ENCODE measurements at regions not wholly inside any gene's neighbourhood (a gene's known extent, or its start where the extent isn't known, plus 50 kb on each side); places are given as distances from the start of the nearest gene placed in this dataset.

DNA sequence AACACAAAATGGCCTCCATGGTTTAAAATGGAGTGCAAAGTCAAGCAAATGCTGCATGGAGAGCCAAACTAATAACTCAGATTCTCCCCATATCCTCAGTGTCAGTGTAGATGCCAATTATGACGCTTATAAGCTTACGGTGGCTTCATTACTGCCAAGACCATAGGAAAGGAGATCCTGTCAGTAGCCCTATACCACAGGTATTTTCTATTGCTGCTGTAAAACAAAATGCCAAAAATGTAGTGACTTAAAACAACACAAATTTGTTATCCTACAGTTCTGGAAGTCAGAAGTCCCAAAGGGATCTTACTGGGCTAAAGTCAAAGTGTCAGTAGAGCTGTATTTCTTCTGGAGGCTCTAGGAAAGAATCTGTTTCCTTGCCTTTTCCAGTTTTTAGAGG lies 149.8 kb upstream of the GBE1 start:
- TF ChIP-seq, protein P1, sequence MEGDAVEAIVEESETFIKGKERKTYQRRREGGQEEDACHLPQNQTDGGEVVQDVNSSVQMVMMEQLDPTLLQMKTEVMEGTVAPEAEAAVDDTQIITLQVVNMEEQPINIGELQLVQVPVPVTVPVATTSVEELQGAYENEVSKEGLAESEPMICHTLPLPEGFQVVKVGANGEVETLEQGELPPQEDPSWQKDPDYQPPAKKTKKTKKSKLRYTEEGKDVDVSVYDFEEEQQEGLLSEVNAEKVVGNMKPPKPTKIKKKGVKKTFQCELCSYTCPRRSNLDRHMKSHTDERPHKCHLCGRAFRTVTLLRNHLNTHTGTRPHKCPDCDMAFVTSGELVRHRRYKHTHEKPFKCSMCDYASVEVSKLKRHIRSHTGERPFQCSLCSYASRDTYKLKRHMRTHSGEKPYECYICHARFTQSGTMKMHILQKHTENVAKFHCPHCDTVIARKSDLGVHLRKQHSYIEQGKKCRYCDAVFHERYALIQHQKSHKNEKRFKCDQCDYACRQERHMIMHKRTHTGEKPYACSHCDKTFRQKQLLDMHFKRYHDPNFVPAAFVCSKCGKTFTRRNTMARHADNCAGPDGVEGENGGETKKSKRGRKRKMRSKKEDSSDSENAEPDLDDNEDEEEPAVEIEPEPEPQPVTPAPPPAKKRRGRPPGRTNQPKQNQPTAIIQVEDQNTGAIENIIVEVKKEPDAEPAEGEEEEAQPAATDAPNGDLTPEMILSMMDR (IDR thresholded peaks at IDR 0.05; ENCODE audit: insufficient read depth, low read length, poor library complexity, severe bottlenecking) = no peak
- no peak for TF ChIP-seq EZH2phosphoT487 (conservative IDR thresholded peaks at IDR 0.05; ENCODE audit: low read length)
- Histone ChIP-seq H4K20me1 (ENCODE audit: low read depth, low read length) (no peaks in the 10 kb centered on the region), H3K27ac (ENCODE audit: low read depth, low read length) (no peak overlapping the region), H2AFZ (ENCODE audit: low read depth, low read length, severe bottlenecking) (peak overlapping the region; percentile 27), H3K4me2 (ENCODE audit: low read depth, low read length, poor library complexity, severe bottlenecking) (no peak overlapping the region), H3K79me2 (ENCODE audit: insufficient read depth, low read length) (no peaks in the 10 kb centered on the region), H3K9me3 (ENCODE audit: insufficient read depth, low read length) (no peaks in the 10 kb centered on the region), H3K4me3 (ENCODE audit: insufficient read depth, low read length, poor library complexity, severe bottlenecking) (no peak overlapping the region), H3K27me3 (ENCODE audit: low read length) (no peaks in the 10 kb centered on the region), H3K9ac (ENCODE audit: low read length) (no peak overlapping the region), H3F3A (ENCODE audit: insufficient read depth) (no peaks in the 10 kb centered on the region), H3K36me3 (ENCODE audit: low read length) (no peaks in the 10 kb centered on the region), H3K9me2 (replicated peaks; ENCODE audit: insufficient read depth, low read length) (no peaks in the 10 kb centered on the region)

DNA sequence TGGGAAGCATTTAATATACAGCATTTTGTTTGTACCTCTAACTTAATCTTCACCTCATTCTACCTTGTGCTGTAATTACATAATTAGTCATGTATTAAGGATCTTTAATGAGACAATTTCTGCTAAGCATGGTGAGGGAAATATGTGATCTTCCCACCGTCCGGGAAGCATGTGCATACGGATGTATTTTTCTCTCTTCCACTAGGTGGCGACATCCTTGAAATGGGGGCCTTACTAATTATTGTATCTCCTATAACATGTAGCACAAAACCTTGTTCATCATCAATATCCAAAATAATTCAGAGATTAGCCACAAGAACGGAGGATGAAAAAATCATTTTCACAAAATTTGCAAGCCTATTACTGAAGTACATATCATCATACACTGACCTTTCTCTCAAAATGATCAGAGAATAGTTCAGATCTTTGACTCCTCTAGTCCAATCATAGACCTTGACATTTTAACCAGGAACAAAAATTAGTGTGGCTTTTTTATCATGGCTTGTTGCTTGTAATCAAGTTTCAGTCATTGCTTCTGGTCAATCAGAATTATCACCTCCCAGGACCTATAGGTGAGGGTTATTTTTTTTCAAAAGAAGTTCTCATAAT lies 148.9 kb upstream of the GBE1 start:
- H3F3A ChIP-seq (ENCODE audit: insufficient read depth) = no peaks in the 10 kb centered on the region
- H2AFZ ChIP-seq (ENCODE audit: low read depth, low read length, severe bottlenecking) = peak overlapping the region; percentile 27
- TF ChIP-seq, protein P1 (IDR thresholded peaks at IDR 0.05; ENCODE audit: insufficient read depth, low read length, poor library complexity, severe bottlenecking) = peak; percentile 61
- no peak for TF ChIP-seq EZH2phosphoT487 (conservative IDR thresholded peaks at IDR 0.05; ENCODE audit: low read length)
- no peaks in the 10 kb centered on the region for H3K36me3 ChIP-seq (ENCODE audit: low read length)
- no peak overlapping the region for H3K27ac ChIP-seq (ENCODE audit: low read depth, low read length)
- H3K4me3 ChIP-seq (ENCODE audit: insufficient read depth, low read length, poor library complexity, severe bottlenecking) = no peak overlapping the region
- H3K4me2 ChIP-seq (ENCODE audit: low read depth, low read length, poor library complexity, severe bottlenecking) = no peak overlapping the region
- H3K79me2 ChIP-seq (ENCODE audit: insufficient read depth, low read length) = no peaks in the 10 kb centered on the region
- no peak overlapping the region for H3K9ac ChIP-seq (ENCODE audit: low read length)
- H4K20me1 ChIP-seq (ENCODE audit: low read depth, low read length) = no peaks in the 10 kb centered on the region
- H3K9me2 ChIP-seq (replicated peaks; ENCODE audit: insufficient read depth, low read length) = no peaks in the 10 kb centered on the region
- H3K27me3 ChIP-seq (ENCODE audit: low read length) = no peaks in the 10 kb centered on the region
- H3K9me3 ChIP-seq (ENCODE audit: insufficient read depth, low read length) = no peaks in the 10 kb centered on the region

DNA sequence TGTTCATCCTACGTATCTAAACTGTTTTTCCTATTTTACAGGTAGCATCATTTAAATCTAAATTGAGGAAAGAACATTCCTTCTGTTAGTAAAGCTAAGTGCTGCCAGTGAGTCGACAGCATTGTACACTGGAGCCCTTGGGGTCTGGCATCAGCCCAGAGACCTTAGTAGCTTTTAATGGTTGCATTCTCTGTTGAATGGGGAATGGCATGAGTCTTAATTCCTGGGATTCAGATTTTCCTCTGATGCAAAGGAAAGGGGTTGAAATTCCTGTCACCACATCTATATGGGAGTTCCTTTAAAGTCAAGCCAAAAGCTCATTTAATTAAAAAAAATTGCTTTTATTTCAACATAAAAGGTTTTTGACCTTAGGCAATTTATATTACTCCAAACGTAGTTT lies 148.4 kb upstream of the GBE1 start:
- no peaks in the 10 kb centered on the region for H4K20me1 ChIP-seq (ENCODE audit: low read depth, low read length)
- no peak overlapping the region for H3K4me2 ChIP-seq (ENCODE audit: low read depth, low read length, poor library complexity, severe bottlenecking)
- H2AFZ ChIP-seq (ENCODE audit: low read depth, low read length, severe bottlenecking) = peak overlapping the region; percentile 27
- no peaks in the 10 kb centered on the region for H3K9me3 ChIP-seq (ENCODE audit: insufficient read depth, low read length)
- no peaks in the 10 kb centered on the region for H3K27me3 ChIP-seq (ENCODE audit: low read length)
- no peaks in the 10 kb centered on the region for H3K79me2 ChIP-seq (ENCODE audit: insufficient read depth, low read length)
- H3K9me2 ChIP-seq (replicated peaks; ENCODE audit: insufficient read depth, low read length) = no peaks in the 10 kb centered on the region
- no peaks in the 10 kb centered on the region for H3K36me3 ChIP-seq (ENCODE audit: low read length)
- H3K27ac ChIP-seq (ENCODE audit: low read depth, low read length) = no peak overlapping the region
- no peaks in the 10 kb centered on the region for H3F3A ChIP-seq (ENCODE audit: insufficient read depth)
- no peak overlapping the region for H3K4me3 ChIP-seq (ENCODE audit: insufficient read depth, low read length, poor library complexity, severe bottlenecking)
- TF ChIP-seq EZH2phosphoT487 (conservative IDR thresholded peaks at IDR 0.05; ENCODE audit: low read length) = no peak
- TF ChIP-seq, protein P1 (IDR thresholded peaks at IDR 0.05; ENCODE audit: insufficient read depth, low read length, poor library complexity, severe bottlenecking) = no peak
- no peak overlapping the region for H3K9ac ChIP-seq (ENCODE audit: low read length)

All from SU-DHL-6 (cell line).